SKM-1 (cell line): ENCODE measurements at regions not wholly inside any gene's neighbourhood (a gene's known extent, or its start where the extent isn't known, plus 50 kb on each side); places are given as distances from the start of the nearest gene placed in this dataset.

ENCODE experiments used
- DNase-seq: peaks from one replicate; lab custom pipeline; 2025; ENCODE audit not compliant: unreplicated experiment; lab: John Stamatoyannopoulos, UW

- no peak for DNase-seq
Measured at GRCh38 chr1:168867941-168868634, 139.1 kb upstream of the DPT start.

- DNase-seq, result no peak
Measured at GRCh38 chr1:168871531-168871930, 142.5 kb upstream of the DPT start.

GRCh38 chr1:168875831-168876230 lies 146.8 kb upstream of the DPT start:
- DNase-seq, result no peak

- no peak for DNase-seq
Measured at GRCh38 chr1:168876830-168877229, 147.8 kb upstream of the DPT start.

GRCh38 chr1:168879896-168880734 lies 151.1 kb upstream of the DPT start:
- no peak for DNase-seq

- no peak for DNase-seq
Measured at GRCh38 chr1:168881656-168882260, 152.8 kb upstream of the DPT start.

- no peak for DNase-seq
Measured at GRCh38 chr1:168887381-168887780, 158.4 kb upstream of the DPT start.

GRCh38 chr1:168888418-168888817 lies 159.4 kb upstream of the DPT start:
- no peak for DNase-seq

- no peak for DNase-seq
Measured at GRCh38 chr1:168892931-168893330, 163.9 kb upstream of the DPT start.

GRCh38 chr1:168893359-168893801 lies 164.4 kb upstream of the DPT start:
- no peak for DNase-seq

- DNase-seq, result no peak
Measured at GRCh38 chr1:168894397-168894903, 165.4 kb upstream of the DPT start.

- DNase-seq, result no peak
Measured at GRCh38 chr1:168897249-168897648, 168.2 kb upstream of the DPT start.

GRCh38 chr1:168903237-168903830 lies 174.3 kb upstream of the DPT start:
- DNase-seq, result no peak

- no peak for DNase-seq
Measured at GRCh38 chr1:168905633-168906032, 176.6 kb upstream of the DPT start.

GRCh38 chr1:168906367-168906766 lies 177.4 kb upstream of the DPT start:
- DNase-seq, result no peak

- DNase-seq, result no peak
Measured at GRCh38 chr1:168907053-168907452, 178.0 kb upstream of the DPT start.

GRCh38 chr1:168907786-168908348 lies 178.9 kb upstream of the DPT start:
- no peak for DNase-seq

GRCh38 chr1:168910403-168910802 lies 181.4 kb upstream of the DPT start:
- no peak for DNase-seq

GRCh38 chr1:168911370-168911769 lies 182.4 kb upstream of the DPT start:
- DNase-seq, result no peak

- no peak for DNase-seq
Measured at GRCh38 chr1:168913711-168914463, 184.9 kb upstream of the DPT start.
